Activated T-helper 9 cell treated with anti-CD3 and anti-CD28 coated beads, Interleukin-2, amount 50 U/mL, for 16 hours (primary cell): ENCODE measurements at regions not wholly inside any gene's neighbourhood (a gene's known extent, or its start where the extent isn't known, plus 50 kb on each side); places are given as distances from the start of the nearest gene placed in this dataset.

ENCODE experiments used
- DNase-seq: peaks from one replicate; pipeline ENCODE4 v3.0.0-alpha.2; 2020; ENCODE audit warnings: low read depth

GRCh38 chr13:105785436-105785835 is 750.0 kb downstream of the EFNB2 start:
- DNase-seq: no peak

- no peak for DNase-seq
These were observed 752.2 kb downstream of the EFNB2 start for GRCh38 chr13:105783261-105783660.

- DNase-seq: no peak
These were observed 757.3 kb downstream of the EFNB2 start for GRCh38 chr13:105778196-105778595.

GRCh38 chr13:105774739-105775460 is 760.6 kb downstream of the EFNB2 start:
- DNase-seq: no peak

- DNase-seq: no peak
These were observed 761.5 kb downstream of the EFNB2 start for GRCh38 chr13:105773863-105774538.

GRCh38 chr13:105773241-105773640 is 762.2 kb downstream of the EFNB2 start:
- DNase-seq: no peak

- no peak for DNase-seq
These were observed 771.0 kb downstream of the EFNB2 start for GRCh38 chr13:105764486-105764885.

GRCh38 chr13:105763851-105764250 is 771.6 kb downstream of the EFNB2 start:
- DNase-seq: no peak

- no peak for DNase-seq
These were observed 773.4 kb downstream of the EFNB2 start for GRCh38 chr13:105762096-105762495.

- no peak for DNase-seq
These were observed 776.3 kb downstream of the EFNB2 start for GRCh38 chr13:105758918-105759860.

GRCh38 chr13:105740739-105741138 is 794.7 kb downstream of the EFNB2 start:
- DNase-seq: no peak

- no peak for DNase-seq
These were observed 797.8 kb downstream of the EFNB2 start for GRCh38 chr13:105737688-105738087.

GRCh38 chr13:105735281-105735680 is 800.2 kb downstream of the EFNB2 start:
- DNase-seq: no peak

GRCh38 chr13:105732806-105733529 is 802.5 kb downstream of the EFNB2 start:
- no peak for DNase-seq

GRCh38 chr13:105725887-105726286 is 809.6 kb downstream of the EFNB2 start:
- no peak for DNase-seq

- no peak for DNase-seq
These were observed 814.4 kb downstream of the EFNB2 start for GRCh38 chr13:105721016-105721415.

- DNase-seq: no peak
These were observed 815.6 kb downstream of the EFNB2 start for GRCh38 chr13:105719859-105720258.

- no peak for DNase-seq
These were observed 826.3 kb downstream of the EFNB2 start for GRCh38 chr13:105709181-105709580.

GRCh38 chr13:105703843-105704242 is 831.6 kb downstream of the EFNB2 start:
- DNase-seq: no peak

GRCh38 chr13:105702441-105702840 is 833.0 kb downstream of the EFNB2 start:
- no peak for DNase-seq

GRCh38 chr13:105692769-105693168 is 842.7 kb downstream of the EFNB2 start:
- no peak for DNase-seq

- DNase-seq: no peak
These were observed 851.2 kb downstream of the EFNB2 start for GRCh38 chr13:105684216-105684615.
